Thyroid gland (tissue), 4 donors: ENCODE measurements at regions not wholly inside any gene's neighbourhood (a gene's known extent, or its start where the extent isn't known, plus 50 kb on each side); places are given as distances from the start of the nearest gene placed in this dataset.

Experiments used
- DNase-seq, 2 donors: peaks; one replicate each; pipeline ENCODE4 v3.0.0-alpha.2; 2019
- H3K27ac ChIP-seq, 3 donors: fragments of 200-600 bp; sonication (generic); 1 replicate in 2 of 3; 2 replicates in 1 of 3; pipeline ENCODE4 v1.5.1; 2016 to 2019; ENCODE audit warnings: mild to moderate bottlenecking in 1 of 3, moderate library complexity in 1 of 3
- H3K27me3 ChIP-seq: fragments of 200-600 bp; sonication (generic); one replicate; pipeline ENCODE4 v1.5.1; 2019
- H3K36me3 ChIP-seq, 2 donors: fragments of 200-600 bp; sonication (generic); one replicate each; pipeline ENCODE4 v1.5.1; 2016 to 2019
- H3K4me1 ChIP-seq, 2 donors: fragments of 200-600 bp; sonication (generic); one replicate each; pipeline ENCODE4 v1.5.1; 2017 to 2019
- H3K4me3 ChIP-seq, 3 donors: fragments of 200-600 bp; sonication (generic); replicated peaks in 1 of 3; 1 replicate in 2 of 3; 2 replicates in 1 of 3; pipeline ENCODE4 v1.5.1; 2016; ENCODE audit warnings: mild to moderate bottlenecking in 1 of 3
- H3K9me3 ChIP-seq: fragments of 200-600 bp; sonication (generic); one replicate; pipeline ENCODE4 v1.5.1; 2017
- POLR2A ChIP-seq, 2 donors: fragments of 450-650 bp; IDR thresholded peaks; one replicate each; pipeline ENCODE4 v1.6.1; 2017; ENCODE audit warnings: antibody characterized with exemption in 2 of 2, mild to moderate bottlenecking in 2 of 2, moderate library complexity in 1 of 2
- WGBS, 2 donors: methylation state at CpG; one replicate each; pipeline ENCODE4 v1.1.5; 2017; 5-methylcytosine and 5-hydroxymethylcytosine counted together
- intact Hi-C: fragments of 100-400 bp; cut with DNase I; formaldehyde crosslinking; loops from one replicate; pipeline ENCODE4 v1.15.1; 2023
- TF ChIP-seq, protein P1 (sequence below), 6 experiments: fragments of 200-600 bp in 3 of 6; fragments of 450-650 bp in 3 of 6; sonication (generic) in 3 of 6; IDR thresholded peaks; one replicate each; pipeline ENCODE4 v1.5.1; 2016 to 2019; ENCODE audit warnings: antibody characterized with exemption in 6 of 6, mild to moderate bottlenecking in 2 of 6, inconsistent platforms in 1 of 6, moderate library complexity in 1 of 6

DNA sequence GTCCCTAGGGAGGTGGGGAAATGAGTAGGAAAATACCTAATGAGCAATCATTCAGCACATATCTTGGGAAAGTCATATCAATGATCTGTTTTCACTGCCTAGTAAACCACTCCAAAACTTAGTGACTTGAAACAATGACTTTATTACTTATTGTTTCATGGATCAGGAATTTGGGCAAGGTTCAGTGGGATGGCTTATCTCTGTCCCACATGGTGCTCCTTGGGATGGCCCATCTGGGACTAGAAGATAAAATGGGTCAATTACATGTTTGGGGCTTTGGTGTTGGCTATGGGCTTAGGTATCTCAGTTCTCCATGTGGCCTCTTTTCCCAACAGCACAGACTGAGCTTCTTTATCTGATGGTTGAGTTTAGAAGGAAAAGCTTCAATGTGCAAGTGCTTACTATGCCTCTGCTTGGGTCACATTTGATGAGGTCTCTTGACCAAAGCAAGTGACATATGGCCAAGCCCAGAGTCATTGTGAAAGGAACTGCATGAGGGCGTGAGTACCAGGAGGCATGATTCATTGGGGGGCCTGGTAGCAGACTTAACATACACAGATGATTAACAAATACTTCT is 218.1 kb upstream of the TNP1 start:
- H3K36me3 ChIP-seq, result no peaks in the 10 kb centered on the region
- WGBS, 2 donors, result 94 to 100% methylated on average over 1 of the region's 1 CpG
- TF ChIP-seq, protein P1, sequence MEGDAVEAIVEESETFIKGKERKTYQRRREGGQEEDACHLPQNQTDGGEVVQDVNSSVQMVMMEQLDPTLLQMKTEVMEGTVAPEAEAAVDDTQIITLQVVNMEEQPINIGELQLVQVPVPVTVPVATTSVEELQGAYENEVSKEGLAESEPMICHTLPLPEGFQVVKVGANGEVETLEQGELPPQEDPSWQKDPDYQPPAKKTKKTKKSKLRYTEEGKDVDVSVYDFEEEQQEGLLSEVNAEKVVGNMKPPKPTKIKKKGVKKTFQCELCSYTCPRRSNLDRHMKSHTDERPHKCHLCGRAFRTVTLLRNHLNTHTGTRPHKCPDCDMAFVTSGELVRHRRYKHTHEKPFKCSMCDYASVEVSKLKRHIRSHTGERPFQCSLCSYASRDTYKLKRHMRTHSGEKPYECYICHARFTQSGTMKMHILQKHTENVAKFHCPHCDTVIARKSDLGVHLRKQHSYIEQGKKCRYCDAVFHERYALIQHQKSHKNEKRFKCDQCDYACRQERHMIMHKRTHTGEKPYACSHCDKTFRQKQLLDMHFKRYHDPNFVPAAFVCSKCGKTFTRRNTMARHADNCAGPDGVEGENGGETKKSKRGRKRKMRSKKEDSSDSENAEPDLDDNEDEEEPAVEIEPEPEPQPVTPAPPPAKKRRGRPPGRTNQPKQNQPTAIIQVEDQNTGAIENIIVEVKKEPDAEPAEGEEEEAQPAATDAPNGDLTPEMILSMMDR (IDR thresholded peaks at IDR 0.05), result no peak
- TF ChIP-seq POLR2A (IDR thresholded peaks at IDR 0.05), result no peak
- no peak overlapping the region for H3K4me3 ChIP-seq
- intact Hi-C loops, result no loop called here
- no peaks in the 10 kb centered on the region for H3K9me3 ChIP-seq
- DNase-seq, result no peak
- H3K27ac ChIP-seq, result no peak overlapping the region
- no peaks in the 10 kb centered on the region for H3K27me3 ChIP-seq
- peaks cover 9 to 16% of the 10 kb centered on the region in 2 donors for H3K4me1 ChIP-seq

DNA sequence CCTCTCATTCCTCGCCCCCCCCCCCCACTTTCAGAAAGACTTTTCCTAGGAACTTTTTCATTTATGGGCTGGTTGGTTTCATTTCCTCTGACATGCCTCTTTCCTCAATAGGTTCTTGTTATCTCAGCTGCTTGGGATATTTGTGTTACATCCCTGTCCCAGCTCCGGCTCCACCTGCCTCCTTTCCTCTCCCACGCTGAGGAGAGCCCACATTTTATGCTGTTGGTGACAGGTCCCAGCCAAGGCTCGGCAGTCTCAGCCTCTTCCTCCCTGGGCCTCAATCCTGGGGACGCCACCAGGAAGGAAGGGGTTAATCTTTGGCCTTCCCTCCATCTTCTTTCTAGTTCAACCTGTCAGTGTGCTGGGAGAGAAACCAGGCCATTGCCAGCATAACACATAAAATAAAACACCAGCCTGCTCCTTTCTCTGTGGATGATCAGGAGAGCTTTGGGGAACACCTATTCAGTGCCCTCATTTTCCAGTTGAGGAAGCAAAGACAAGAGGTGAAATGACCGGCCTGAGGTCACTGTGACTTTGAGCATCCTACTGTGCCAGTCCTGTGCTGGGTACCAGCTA is 216.9 kb upstream of the TNP1 start:
- H3K27me3 ChIP-seq, result no peaks in the 10 kb centered on the region
- intact Hi-C loops, result no loop called here
- no peak for TF ChIP-seq POLR2A (IDR thresholded peaks at IDR 0.05)
- TF ChIP-seq, protein P1 (IDR thresholded peaks at IDR 0.05), result no peak
- WGBS, 2 donors, result 88 to 93% methylated on average over 6 of the region's 6 CpGs
- DNase-seq, result no peak
- no peak overlapping the region for H3K4me3 ChIP-seq
- H3K9me3 ChIP-seq, result no peaks in the 10 kb centered on the region
- H3K36me3 ChIP-seq, result no peaks in the 10 kb centered on the region
- H3K27ac ChIP-seq, result no peak overlapping the region
- H3K4me1 ChIP-seq, result peaks cover 9 to 16% of the 10 kb centered on the region in 2 donors

DNA sequence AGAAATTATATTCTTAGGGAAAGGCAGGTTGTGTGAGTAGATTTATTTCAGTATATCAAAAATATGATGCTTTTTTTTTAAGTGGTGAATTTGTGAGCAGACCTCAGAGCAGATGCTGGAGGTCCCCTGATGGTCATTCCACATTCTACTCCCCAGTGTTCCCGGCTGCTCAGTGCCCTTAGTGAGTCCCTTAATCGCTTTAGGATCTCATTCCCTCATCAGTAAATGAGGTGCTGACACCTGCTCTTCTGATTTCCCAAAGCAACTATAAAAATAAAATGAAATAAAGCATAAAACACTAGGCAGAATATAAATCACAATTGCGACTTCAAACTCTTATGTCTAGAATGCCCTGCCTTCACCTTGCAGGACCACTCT is 216.2 kb upstream of the TNP1 start:
- no peak overlapping the region for H3K27ac ChIP-seq
- H3K27me3 ChIP-seq, result no peaks in the 10 kb centered on the region
- H3K4me3 ChIP-seq, result no peak overlapping the region
- intact Hi-C loops, result no loop called here
- 95% methylated on average over 3 of the region's 3 CpGs for WGBS, 2 donors
- H3K9me3 ChIP-seq, result no peaks in the 10 kb centered on the region
- H3K36me3 ChIP-seq, result no peaks in the 10 kb centered on the region
- peaks cover 9 to 16% of the 10 kb centered on the region in 2 donors for H3K4me1 ChIP-seq
- DNase-seq, result no peak
- TF ChIP-seq, protein P1 (IDR thresholded peaks at IDR 0.05), result no peak
- TF ChIP-seq POLR2A (IDR thresholded peaks at IDR 0.05), result no peak

DNA sequence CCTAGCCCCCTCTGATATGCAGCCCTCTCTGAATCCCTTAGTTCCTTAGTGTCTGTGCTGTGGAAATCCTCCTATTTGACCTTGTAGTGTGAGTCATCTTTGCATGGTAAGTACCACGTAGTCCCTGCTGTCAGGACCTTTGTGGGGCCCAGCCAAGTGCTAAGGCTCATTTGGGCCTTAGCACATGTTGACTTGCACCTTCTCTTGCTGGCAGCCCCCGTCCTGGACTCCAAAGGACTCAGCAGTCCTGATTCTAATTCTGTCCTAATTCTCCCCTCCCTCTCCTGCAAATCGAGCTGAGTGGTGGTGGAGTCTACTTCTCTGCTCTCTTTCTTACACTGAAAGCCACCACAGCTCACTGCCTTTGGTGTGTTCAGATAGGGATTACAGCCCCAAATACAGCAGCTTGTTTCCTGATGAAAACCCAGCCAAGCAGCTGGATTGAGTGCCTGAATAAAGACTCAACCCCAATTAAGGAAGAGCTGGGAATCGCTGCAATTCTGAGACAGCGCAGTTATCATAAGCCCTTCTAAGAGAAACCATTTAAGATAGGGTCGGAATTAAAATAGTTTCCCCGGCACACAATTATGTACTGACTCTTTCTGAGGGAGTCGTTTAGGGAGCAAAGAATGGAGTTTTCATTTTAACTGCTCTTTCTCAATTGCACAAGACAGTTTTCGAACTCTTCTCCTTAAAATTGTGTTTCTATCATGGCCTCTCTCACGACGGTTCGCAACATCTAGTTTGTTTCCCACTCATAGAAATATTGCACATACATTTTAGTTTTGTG is 215.6 kb upstream of the TNP1 start:
- H3K27ac ChIP-seq, result no peak overlapping the region
- no peaks in the 10 kb centered on the region for H3K36me3 ChIP-seq
- intact Hi-C loops, result no loop called here
- H3K27me3 ChIP-seq, result no peaks in the 10 kb centered on the region
- TF ChIP-seq POLR2A (IDR thresholded peaks at IDR 0.05), result no peak
- TF ChIP-seq, protein P1 (IDR thresholded peaks at IDR 0.05), result no peak
- H3K4me3 ChIP-seq, result no peak overlapping the region
- DNase-seq, result no peak
- peaks cover 9 to 16% of the 10 kb centered on the region in 2 donors for H3K4me1 ChIP-seq
- no peaks in the 10 kb centered on the region for H3K9me3 ChIP-seq
- 77 to 83% methylated on average over 12 of the region's 12 CpGs for WGBS, 2 donors
